Stimulated activated CD4-positive, alpha-beta T cell treated with anti-CD3 and anti-CD28 coated beads, Interleukin-1b, Interleukin-23, amount 100 ng/mL, for 48 hours (primary cell): ENCODE measurements at regions not wholly inside any gene's neighbourhood (a gene's known extent, or its start where the extent isn't known, plus 50 kb on each side); places are given as distances from the start of the nearest gene placed in this dataset.

Experiments used
- DNase-seq: peaks from one replicate; pipeline ENCODE4 v3.0.0-alpha.2; 2020

DNA sequence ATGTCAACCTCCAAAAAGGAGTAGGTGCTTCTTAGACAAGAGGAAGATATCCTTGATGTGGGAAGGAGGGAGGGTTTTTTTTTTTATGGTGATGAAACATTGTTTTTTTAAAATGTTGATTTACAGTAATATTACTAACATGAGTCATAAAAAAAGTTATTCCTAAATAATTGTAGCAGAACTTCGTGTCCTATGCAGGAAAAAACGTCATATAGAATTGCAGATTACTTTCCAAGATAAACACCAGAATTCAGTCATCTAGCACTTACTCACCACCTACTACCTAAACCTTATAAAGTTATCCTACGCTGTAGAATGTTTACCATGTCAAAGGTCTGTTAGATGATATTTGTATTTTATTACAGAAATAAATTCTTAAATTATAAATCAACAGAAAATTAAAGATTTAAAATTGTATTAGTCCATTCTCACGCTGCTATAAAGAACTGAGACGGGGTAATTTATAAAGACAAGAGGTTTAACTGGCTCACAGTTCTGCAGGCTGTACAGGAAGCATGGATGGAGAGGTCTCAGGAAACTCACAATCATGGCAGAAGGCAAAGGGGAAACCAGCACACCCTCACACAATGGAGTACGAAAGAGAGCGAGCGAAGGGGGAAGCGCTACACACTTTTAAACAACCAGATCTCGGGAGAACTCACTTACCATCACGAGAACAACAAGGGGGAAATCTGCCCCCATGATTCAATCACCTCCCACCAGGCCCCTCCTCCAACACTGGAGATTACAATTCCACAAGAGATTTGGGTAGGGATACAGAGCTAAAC is 105.2 kb upstream of the NEBL start:
- DNase-seq = no peak

DNA sequence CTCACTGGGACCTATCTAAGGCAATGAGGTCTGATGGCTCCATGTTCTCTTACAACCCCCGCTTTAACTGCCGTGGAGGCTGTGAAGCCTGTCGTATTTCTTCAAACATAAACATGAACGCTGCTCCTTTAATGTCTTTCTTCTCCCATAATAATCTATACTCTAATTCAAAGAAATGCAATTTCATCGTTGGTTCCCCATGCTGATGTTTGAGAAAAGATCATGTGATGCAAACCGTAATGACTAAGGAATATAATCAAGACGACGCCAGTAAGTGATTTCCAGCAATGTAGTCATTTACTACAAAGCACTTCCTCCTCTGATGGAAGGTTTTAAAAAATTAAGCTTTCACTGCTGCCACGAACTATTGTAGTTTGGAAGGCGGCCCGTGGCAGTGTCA is 102.6 kb upstream of the NEBL start:
- no peak for DNase-seq

DNA sequence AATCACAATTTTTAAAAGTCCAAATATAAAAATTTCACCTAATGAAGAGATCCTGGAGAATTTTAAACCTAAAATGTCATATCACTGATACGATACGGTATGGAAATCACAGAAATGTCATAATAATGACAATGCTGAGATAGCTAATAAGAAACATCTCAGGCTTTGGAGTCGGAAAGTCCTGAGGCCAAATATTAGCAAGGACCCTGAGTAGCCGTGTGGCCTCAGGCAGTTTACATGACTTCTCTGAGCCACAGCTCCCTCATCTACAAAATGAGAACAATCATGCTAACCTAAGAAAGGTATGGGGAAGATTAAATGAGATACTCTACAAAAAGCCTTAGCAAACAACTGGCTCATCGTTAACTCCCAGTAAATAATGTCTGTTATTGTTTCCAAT is 100.9 kb upstream of the NEBL start:
- no peak for DNase-seq

DNA sequence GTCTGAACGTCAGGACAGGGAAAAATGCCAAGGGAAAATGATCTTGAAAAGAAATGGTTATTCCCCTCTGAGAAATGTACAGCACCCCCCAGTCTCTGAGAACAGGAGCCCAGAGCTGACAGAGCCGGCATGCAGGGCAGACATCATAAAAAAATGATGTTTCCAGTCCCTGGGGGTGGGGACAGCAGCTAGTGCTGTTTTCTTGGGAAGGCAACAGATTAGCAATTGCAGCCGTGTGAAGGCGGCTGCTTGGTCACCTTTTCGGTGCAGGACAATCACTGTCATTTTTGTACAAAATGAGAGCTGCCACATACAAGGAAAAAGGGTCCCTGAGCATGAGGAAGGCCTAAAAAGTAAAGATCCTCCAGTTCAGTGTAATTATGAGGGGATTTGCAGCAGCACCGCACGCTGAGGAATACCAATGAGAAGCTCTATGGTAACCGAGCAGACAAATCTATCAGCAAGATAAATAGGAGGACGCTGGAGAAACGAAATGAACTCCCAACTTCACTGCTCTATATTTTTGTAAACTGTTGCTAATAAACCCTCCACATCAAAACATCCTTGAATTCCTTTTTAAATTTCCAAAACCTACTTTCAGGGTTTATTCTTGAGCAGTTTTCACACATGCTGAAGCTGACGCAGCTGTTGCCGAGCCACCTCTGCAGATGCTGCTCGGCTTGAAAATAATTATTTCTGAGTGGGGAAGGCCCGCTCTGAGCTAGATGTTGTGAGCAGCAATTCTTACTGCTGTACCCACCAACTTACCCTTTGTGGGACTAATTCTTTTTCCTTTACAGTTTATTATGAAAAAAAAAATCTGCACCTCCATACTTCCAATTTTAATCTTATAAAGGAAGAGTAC is 98.2 kb upstream of the NEBL start:
- no peak for DNase-seq

DNA sequence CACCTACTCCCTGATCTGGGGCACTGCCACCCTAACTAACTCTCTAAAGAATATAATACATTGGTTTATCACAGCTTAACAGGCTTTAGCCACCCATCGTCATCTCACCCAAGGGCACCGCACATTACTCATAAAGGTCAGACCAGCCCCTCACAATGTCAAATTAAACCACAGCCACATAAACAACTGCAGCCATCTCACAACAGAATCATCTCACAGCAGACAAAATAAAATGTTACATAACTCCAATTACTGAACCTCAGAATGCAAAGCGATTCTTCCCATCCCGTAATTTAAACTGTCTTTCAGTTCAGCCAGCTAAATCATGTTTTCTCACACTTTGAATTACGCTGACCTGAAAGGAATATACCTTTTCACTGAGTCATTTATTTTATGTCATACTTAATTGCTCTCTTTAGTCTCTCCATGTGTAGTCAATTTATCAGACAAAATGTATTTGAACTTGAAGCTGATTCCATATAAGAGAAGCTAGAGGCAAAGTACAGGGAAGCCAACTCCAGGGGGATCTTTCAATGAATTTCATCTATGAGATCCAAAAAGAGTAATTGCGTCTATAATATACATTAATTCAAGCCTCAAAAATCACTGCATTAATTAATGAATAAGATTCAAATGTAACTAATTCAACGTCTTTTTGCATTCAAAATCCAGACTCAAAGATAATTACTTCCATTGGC is 96.9 kb upstream of the NEBL start:
- no peak for DNase-seq

DNA sequence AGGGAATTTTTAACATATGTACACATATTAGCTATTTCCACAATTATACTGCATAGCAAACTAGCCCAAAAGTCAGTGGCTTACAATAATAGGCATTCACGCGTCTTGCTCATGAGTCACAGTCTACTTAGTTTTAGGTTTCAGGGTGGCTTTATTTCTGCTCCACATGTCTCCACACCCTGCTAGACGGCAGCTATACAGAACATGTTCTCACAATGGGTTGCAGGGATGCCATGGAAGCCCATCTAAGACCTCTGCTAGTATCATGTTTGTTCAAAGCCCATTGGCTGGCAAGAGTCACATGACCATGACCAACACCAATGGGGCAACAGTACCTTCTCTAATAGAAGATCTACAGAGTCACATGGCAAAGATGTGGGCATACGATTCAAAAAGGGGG is 96.3 kb upstream of the NEBL start:
- no peak for DNase-seq

DNA sequence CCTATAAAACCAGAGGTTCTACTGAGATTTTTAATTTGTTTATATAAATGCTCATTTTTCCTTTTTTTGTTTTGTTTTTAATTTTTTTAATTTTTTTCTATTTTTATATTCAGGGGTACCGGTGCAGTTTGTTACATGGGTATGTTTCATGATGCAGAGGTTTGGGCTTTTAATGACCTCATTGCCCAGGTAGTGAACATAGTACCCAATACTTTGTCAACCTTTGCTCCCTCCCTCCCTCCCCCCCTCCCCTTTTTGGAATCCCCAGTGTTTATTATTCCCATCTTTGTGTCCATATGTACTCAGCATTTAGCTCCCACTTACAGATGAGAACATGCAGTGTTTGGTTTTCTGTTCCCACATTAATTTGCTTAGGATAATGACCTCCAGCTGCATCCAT is 94.4 kb upstream of the NEBL start:
- DNase-seq = no peak

DNA sequence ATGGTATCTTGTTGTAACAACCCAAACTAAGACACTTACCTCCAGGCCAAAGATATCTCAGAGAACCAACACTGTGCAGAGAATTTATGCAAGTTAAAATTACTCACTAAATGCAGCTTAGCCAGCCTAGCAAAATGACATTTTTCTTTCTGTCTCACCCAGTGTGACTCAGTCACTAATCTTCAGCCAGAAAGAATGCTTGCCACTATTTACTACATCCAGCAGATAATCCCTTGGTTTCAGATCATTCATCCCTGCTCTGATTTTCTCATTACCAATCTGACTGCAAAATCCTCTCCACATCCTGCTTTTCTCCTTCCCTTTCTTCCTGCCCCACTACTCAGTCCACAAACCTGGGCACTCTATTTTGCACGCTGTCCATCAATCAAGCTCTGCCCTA is 93.5 kb upstream of the NEBL start:
- DNase-seq = no peak

DNA sequence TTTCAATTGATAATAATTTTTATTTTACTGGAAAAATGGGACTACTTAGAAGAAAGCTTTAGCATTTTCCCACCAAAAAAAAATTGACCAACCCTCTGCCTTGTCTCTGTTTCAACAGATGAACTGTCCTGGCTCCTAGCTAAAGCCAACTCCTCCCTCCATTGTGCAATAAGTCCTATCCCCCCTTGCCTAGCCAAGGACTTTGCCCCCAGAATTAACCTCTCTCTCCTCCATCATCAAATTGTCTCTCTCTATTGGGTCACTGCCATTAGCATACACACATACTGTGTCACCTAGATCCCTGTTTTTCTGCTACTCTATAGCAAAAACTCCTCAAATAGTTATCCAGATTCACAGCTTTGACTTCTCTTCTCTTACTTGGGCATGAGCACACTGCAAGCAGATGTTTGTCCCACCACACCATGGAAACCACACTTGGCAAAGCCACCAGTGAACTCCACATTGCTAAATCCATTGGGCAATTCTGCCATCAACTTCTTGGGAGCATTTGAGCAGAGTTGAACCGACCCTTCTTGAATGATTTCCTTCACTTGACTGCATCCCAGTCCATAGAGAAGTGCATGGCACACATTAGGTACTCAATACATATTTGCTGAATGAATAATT is 91.4 kb upstream of the NEBL start:
- no peak for DNase-seq

DNA sequence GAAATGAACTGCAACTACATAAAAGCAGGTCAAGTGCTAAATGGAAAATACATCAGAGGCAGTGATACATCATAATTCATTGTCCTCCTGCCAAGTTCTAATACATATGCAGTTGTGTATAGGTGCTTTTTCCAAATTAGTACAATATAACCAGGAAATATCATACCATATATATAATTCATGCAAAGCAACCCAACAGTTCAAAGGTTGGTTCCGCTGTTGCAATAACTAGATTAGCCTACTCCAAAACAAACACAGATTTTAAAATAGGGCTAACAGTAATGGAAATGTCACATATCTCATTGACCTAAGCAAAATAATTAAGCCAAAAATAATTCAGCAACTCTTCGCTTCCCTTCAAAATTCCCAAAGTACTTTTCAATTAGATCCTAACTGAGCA is 88.9 kb upstream of the NEBL start:
- no peak for DNase-seq

DNA sequence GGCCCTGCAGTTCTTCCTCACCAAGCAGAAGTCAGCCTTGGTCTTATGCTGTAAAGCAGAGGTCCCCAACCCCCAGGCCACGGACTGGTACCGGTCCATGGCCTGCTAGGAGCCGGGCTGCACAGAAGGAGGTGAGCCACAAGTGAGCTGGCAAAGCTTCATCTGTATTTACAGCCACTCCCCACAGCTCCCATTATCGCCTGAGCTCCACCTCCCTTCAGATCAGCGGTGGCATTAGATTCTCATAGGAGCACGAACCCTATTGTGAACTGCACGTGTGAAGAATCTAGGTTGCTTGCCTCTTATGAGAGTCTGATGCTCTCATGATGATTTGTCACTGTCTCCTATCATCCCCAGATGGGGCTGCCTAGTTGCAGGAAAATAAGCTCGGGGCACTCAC is 87.6 kb upstream of the NEBL start:
- DNase-seq = no peak

DNA sequence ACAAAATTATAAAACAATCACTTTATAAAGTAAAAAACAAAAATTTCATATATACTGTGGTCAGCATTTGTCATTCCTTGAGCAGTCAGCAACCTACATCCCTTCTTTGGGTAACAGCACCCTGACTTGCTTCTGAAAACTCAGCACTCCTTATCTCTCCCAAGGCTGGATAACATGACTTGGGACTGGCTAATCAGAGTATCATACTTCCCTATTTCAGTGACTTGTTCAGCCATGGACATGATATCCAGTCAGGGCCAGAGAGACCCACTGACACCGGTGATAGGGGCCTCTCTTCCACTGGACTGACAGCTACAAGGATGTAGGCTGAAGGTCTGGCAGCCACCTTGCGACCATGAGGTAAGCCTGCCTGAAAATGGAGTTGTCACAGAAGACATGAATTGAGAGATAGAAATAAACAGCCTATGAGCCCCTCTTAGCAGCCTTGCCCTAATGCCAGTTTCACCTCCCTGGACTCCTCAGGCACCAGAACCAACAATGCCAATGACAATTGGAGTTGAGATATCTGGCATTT is 84.4 kb upstream of the NEBL start:
- no peak for DNase-seq

DNA sequence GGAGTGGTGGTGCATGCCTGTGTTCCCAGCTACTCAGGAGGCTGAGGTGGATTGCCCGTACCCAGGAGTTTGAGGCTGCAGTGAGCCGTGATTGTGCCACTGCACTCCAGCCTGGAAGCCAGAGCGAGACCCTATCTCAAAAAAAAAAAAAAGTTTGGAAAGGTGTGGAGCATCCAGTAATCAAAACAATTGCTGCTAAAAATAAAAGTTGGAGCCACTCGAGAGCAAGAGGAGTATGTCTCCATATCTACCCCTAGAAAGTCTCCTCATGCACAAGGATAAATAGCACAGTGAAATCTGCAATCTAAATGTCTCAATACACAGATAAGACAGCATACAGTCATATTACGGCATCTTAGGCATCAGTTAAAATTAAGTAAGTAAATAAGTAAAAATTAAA is 81.5 kb upstream of the NEBL start:
- DNase-seq = no peak

DNA sequence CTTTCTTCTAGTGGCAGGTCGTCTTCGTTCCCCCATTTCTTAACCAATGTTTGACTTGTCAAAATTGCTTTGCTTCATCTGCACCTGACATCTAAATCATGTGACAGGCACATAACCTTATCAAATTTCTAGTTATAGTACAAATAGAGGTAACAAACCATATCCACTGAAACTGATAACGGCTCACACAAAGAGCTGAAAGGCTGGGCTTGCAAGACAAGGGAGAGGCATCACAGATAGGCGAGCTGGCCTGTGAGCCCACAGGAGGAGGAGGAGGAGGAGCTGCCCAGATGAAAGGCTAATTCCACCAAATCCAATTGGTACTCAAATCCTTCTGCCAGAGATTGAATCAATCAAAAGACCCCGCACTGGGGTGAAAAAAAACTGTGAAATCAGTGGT is 80.2 kb upstream of the NEBL start:
- DNase-seq = no peak

DNA sequence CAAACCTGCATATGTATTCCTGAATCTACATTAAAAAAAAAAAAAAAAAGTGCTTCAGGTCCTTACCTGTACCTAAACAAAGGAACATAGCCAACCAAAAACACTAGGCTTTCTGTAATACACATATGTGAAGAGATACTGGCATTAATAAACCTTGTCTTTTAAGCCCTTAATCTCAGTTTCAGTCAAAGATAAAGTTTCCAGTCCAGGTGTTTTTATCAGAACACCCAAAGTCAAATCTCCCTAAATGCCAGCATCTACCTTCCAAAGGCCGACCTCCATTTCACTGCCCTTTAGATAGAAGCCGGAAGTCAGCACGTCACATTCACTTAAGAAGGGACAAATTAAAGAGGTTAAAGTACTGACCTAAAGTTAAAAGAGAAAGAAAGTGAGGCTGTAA is 79.8 kb upstream of the NEBL start:
- no peak for DNase-seq

DNA sequence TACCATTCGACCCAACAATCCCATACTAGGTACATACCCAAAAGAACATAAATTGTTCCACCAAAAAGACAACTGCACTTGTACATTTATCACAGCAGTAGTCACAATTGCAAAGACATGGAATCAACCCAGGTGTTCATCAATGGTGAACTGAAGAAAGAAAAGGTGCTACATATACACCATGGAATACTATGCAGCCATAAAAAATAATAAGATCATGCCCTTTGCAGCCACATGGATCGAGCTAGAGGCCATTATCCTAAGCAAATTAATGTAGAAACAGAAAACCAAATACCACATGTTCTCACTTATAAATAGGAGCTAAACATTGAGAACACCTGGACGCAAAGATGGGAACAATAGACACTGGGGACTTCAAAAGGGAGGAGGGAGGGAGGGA is 79.3 kb upstream of the NEBL start:
- DNase-seq = no peak

DNA sequence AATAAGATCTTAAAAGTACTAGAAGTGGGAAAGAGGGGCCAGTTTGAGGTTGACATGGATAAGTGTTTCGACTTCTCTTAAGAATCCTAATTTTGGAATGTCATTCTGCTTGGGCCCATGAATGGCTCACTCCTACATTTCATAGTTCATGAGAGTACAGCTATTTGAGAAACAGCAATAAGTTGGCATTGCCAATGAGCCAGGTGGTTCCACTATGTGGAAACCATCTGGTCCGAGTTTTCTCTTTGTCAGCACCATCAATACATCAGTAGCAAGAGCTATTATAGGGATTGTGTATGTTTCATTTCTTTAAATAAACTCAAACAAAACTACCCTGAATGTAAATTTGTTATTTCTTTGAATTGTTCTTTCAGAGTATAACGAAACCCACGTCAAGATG is 78.1 kb upstream of the NEBL start:
- no peak for DNase-seq

DNA sequence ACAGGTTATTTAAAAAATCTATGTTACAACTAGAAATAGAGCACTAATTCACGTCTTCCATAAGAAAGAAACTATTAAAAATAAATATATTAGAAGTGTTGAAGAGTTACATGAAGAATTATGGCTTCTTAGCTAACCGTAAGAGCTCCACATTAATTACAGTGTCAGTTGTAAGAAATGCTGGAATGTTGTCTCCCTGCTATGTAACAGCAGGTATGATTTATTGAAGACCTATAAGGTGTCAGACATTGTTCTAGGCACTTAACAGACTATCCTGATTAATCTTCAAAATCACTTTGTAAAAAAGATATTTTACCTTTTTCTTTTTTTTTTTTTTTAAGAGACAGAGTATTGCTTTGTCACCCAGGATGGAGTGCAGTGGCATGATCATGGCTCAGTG is 75.8 kb upstream of the NEBL start:
- DNase-seq = no peak

DNA sequence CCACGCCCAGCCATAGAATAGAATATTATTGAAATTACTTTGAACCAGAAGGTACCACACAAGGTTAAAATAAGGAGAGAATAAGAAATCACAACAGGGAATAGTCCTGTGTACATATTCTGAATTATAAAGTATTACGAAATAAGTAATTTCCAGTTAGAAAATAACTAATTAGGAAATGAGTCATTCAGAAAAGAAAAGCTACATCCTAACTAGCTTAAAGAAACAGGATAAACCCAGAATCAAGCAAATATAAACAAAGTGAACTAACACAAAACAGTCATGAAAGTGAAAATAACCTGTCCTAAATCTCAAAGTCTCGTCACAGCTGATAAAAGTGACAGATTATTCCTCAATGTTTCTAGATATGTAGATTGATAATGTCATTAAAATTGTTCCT is 74.8 kb upstream of the NEBL start:
- no peak for DNase-seq

DNA sequence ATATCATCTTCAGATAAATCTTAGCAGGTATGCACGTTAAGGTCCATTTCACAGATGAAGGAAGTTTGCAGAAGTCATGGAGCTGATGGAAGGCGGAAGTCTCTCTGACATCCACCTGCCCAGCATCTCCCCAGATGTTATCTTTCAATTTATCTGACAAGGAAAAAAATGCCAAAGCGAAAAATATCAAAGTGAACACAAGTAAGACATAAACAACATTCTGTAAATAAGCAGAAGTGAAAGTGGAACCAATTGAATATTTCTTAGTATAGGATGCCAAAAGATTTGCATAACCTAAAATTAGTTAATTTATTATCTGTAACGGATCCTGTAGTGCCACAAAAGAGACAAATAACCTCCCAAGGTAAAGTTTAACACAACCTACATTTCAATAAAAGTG is 73.6 kb upstream of the NEBL start:
- DNase-seq = no peak

DNA sequence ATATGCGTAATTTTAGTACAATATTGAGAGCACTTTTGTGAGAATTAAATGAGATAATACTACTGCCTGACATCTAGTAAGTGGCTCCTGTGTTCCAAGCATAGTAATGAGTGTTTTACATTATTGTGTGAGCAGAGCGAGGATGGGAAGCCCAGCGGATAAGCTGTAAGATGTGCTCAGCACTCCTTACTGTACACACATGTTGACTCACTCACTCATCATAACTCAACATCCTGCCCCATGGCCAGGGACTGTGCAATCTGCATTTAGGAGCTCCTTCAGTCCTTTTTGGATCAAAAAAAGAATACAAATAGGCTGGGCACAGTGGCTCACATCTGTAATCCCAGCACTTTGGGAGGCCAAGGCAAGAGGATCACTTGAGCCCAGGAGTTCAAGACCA is 72.9 kb upstream of the NEBL start:
- no peak for DNase-seq

DNA sequence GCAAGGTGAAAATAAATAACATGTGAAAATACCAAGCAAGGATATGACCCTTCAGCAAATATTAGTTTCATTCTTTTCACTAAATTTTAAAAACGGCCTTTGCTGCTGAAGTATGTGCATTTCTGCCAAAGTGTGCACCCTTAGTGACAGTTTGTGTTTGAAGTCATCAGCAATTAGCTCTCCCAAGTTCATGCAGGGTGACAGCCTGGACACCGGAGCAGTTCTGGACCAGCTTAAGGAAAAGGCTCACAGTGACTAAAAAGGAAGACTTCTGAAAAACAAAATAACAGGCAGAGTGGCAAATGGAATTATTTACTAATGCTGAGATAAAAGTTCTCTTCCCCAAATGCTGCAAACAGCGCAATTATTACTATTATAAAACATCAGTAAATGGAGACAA is 69.3 kb upstream of the NEBL start:
- no peak for DNase-seq
